NT2/D1 (cell line): ENCODE measurements at regions not wholly inside any gene's neighbourhood (a gene's known extent, or its start where the extent isn't known, plus 50 kb on each side); places are given as distances from the start of the nearest gene placed in this dataset.

ENCODE experiments used
- DNase-seq: peaks from one replicate; pipeline ENCODE4 v3.0.0-alpha.2; 2011; ENCODE audit warnings: low read depth, low spot score
- H3K27me3 ChIP-seq: 2 replicates; pipeline ENCODE4 v1.6.0; 2011; ENCODE audit warnings: mild to moderate bottlenecking; ENCODE audit not compliant: insufficient read length, insufficient read depth
- H3K36me3 ChIP-seq: 2 replicates; pipeline ENCODE4 v1.6.1; 2011; ENCODE audit warnings: mild to moderate bottlenecking, low read length, mixed read lengths; ENCODE audit not compliant: insufficient read depth, insufficient read length
- H3K4me1 ChIP-seq: 2 replicates; pipeline ENCODE4 v1.5.1; 2011; ENCODE audit not compliant: insufficient read depth, insufficient read length
- H3K4me3 ChIP-seq: 2 replicates; pipeline ENCODE4 v1.5.1; 2011; ENCODE audit warnings: low read depth; ENCODE audit not compliant: insufficient read length
- H3K9ac ChIP-seq: 2 replicates; pipeline ENCODE4 v1.6.0; 2011; ENCODE audit warnings: low read depth; ENCODE audit not compliant: insufficient read length
- H3K9me3 ChIP-seq: 2 replicates; pipeline ENCODE4 v1.5.1; 2011; ENCODE audit warnings: mild to moderate bottlenecking, low read length; ENCODE audit not compliant: insufficient read depth
- SUZ12 ChIP-seq: IDR thresholded peaks from 2 replicates; pipeline ENCODE4 v1.6.1; 2011; ENCODE audit not compliant: insufficient read length, insufficient read depth; ENCODE audit errors: extremely low read depth
- YY1 ChIP-seq: IDR thresholded peaks from 2 replicates; pipeline ENCODE4 v1.6.1; 2011; ENCODE audit not compliant: insufficient read length, insufficient read depth
- ZNF274 ChIP-seq: IDR thresholded peaks from 2 replicates; pipeline ENCODE4 v1.6.1; 2011; ENCODE audit warnings: mild to moderate bottlenecking, low read depth, low read length

DNA sequence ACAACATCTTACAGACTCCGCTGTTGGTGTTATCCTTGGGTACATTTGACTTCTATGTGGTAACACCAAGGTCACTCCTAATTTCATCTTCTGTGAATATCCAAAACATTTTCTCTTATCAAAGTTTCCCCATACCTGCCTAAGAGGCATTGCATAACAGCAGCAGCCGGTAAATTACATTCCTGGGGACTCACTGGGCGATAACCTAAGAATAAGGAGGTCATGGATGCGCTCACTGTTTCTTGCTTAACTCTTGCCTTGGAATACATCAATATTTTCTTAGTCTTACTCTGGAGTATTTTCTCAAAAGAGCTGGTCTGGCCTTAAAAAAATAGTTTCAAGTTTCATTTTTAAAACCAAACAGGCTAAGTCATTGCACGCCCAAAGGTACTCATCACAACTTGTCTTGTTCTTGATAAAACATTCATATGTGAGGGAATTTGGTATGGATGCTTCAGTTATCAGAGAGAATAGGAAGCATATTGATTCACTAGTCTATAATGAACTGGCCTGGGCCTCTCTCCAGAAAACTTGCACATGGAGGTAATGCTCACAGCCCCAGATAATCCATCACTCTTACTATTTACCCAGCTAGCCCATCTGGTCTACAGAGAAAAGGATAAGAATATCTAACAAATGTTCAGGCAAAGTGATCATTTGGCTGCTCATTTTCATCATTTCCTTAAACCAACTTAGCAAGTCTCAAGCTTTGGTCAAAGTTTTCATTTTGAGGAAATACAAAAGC is 235.0 kb upstream of the ERCC4 start:
- no peak for DNase-seq
- Histone ChIP-seq H3K4me3 (no peak overlapping the region), H3K9ac (no peak overlapping the region), H3K36me3 (no peaks in the 10 kb centered on the region), H3K27me3 (no peaks in the 10 kb centered on the region), H3K9me3 (no peaks in the 10 kb centered on the region), H3K4me1 (no peaks in the 10 kb centered on the region)
- TF ChIP-seq ZNF274 (no peak), YY1 (no peak), SUZ12 (no peak)

DNA sequence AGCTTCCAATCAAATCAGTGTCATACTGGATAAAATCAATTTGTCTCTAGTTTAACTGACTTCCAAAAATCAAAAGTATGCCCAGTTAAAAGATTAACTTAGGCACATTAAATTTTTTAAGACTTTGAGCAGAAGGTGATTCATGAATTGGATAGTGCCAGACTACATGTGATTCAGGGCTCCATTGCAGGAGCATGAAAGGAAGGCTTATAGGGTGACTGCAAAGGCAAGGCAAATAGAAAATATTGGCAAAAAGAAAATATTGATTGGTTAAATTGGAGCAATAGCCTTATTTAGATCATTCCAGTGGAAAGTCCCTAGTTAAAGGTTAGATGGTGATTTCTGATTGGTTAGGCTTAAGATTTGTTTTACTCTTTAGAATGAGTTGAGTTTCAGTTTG is 223.9 kb upstream of the ERCC4 start:
- Histone ChIP-seq H3K4me1 (no peaks in the 10 kb centered on the region), H3K4me3 (no peak overlapping the region), H3K27me3 (no peaks in the 10 kb centered on the region), H3K36me3 (no peaks in the 10 kb centered on the region), H3K9ac (no peak overlapping the region), H3K9me3 (peaks cover 56% of the 10 kb centered on the region)
- no peak for TF ChIP-seq ZNF274
- TF ChIP-seq SUZ12: no peak
- TF ChIP-seq YY1: no peak
- DNase-seq: no peak

DNA sequence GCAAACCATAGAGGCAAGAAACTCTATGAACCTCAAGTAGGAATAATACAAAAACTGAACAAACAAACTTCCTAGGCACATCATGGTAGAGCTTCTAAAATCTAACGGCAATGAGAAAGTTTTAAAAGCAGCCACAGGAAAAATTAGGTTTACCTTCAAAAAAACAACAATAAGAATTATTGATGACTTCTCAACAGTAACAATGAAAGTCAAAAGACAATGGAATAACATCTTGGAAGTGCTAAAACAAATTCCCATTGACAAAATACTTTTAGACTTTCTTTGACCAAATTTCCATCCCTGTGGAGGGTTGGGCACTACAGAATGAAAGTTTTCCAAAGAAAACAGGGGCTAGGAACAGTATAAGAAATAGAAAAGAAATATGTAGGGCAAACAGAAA is 222.9 kb upstream of the ERCC4 start:
- Histone ChIP-seq H3K9me3 (peaks cover 55% of the 10 kb centered on the region), H3K4me1 (no peaks in the 10 kb centered on the region), H3K4me3 (no peak overlapping the region), H3K36me3 (no peaks in the 10 kb centered on the region), H3K9ac (no peak overlapping the region), H3K27me3 (no peaks in the 10 kb centered on the region)
- no peak for TF ChIP-seq ZNF274
- no peak for TF ChIP-seq YY1
- TF ChIP-seq SUZ12: no peak
- no peak for DNase-seq

DNA sequence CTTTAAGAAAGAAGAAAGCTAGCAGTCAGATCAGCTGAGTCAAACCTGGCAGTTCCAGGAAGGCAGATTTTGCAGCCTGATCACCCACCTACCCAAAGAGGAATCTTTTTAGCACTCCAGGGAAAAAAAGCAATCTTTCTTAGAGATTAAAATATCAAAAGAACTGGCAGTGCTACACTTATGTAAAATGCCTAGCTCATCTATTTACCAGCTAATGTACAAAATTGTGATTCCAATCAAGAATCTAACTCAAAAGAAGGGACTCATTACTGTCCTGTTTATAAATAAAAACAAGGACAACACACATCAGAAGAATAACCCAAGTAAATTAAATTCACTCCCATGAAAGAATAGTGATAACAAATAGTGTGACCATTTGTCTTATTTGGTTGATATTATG is 222.4 kb upstream of the ERCC4 start:
- no peaks in the 10 kb centered on the region for H3K36me3 ChIP-seq
- peaks cover 49% of the 10 kb centered on the region for H3K9me3 ChIP-seq
- H3K4me3 ChIP-seq: no peak overlapping the region
- H3K4me1 ChIP-seq: no peaks in the 10 kb centered on the region
- TF ChIP-seq YY1 (no peak), ZNF274 (no peak), SUZ12 (no peak)
- no peak overlapping the region for H3K9ac ChIP-seq
- DNase-seq: no peak
- H3K27me3 ChIP-seq: no peaks in the 10 kb centered on the region

DNA sequence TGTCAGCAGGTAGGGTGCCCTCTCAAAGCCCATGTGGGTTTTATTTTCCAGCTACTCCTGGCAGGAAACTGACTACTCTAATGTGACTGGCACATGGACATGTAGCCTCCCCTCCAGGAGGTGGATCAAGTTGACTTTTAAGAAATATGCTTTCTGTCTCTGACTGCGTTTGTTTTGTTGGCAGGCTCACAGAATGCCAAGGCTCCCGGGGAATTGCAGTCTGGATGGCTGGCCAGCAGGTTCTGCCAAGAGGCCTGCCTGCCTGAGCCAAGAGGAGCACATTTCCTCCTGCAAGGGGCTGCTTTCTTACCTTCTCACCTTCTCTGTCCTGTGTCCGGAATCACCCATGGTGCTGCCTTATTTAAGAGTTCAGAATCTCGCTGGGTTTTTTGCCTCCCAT is 217.3 kb upstream of the ERCC4 start:
- H3K36me3 ChIP-seq: no peaks in the 10 kb centered on the region
- peaks cover 11% of the 10 kb centered on the region for H3K9me3 ChIP-seq
- no peak overlapping the region for H3K4me3 ChIP-seq
- no peaks in the 10 kb centered on the region for H3K4me1 ChIP-seq
- no peak overlapping the region for H3K9ac ChIP-seq
- no peaks in the 10 kb centered on the region for H3K27me3 ChIP-seq
- no peak for TF ChIP-seq YY1
- no peak for TF ChIP-seq ZNF274
- TF ChIP-seq SUZ12: no peak
- DNase-seq: no peak

DNA sequence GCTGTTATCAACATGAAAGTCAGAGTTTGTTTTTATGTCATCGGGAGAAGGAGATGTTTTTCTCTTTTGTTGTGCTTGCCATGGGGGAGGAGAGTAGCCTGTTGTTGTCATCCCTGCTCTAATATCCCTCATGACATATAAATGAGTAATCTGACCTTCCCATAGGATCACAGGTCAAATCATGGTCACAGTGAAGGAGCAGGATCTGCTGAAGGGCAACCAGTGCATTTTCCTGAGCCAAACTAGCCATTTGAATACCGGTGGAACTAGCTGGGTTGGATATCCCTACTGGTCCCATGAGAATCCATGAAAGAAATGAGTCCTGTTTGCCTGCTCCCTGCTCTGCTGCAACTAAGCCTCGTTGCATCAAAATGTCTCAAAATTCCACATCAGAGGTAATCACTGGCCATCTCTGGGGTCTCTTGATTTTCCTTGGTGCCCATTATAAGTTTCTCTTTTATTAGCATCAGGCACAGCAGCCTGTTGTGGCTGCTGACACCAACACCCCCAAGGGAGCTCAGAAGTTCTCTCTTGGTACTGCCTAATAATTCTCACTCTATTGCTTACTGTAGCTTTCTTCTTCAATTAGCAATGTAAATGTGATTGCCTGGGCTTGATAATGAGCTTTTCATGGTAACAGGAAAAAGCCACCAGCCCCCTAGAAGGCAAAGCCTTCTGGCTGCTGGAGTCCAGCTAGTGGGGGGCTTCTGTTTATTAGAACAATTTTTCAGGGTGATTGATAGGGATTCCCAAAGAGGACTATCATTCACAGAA is 211.4 kb upstream of the ERCC4 start:
- TF ChIP-seq ZNF274 (no peak), YY1 (no peak), SUZ12 (no peak)
- no peak overlapping the region for H3K9ac ChIP-seq
- no peaks in the 10 kb centered on the region for H3K27me3 ChIP-seq
- H3K36me3 ChIP-seq: no peaks in the 10 kb centered on the region
- DNase-seq: no peak
- H3K4me1 ChIP-seq: peaks cover 5% of the 10 kb centered on the region
- H3K4me3 ChIP-seq: no peak overlapping the region
- no peaks in the 10 kb centered on the region for H3K9me3 ChIP-seq

DNA sequence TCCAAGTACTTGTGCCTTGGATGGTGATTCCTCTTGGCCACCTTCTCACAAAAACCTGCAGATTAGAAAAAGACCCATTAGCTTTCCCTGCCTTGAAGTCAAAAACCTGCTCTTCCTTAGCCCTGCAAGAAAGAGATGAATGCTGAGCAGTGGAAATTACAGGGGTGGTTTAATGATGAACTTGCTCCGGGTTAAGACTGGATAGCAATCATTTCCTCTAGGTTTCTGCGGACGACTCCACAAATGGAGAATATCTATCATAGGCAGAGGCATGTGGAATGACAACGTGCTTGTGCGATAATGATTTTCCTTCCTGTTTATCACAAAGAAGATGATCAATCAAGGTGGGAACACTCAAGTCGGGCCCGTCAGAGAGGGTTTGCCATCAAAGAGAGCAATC is 201.2 kb upstream of the ERCC4 start:
- H3K36me3 ChIP-seq: no peaks in the 10 kb centered on the region
- no peaks in the 10 kb centered on the region for H3K27me3 ChIP-seq
- no peak for TF ChIP-seq SUZ12
- no peak for TF ChIP-seq YY1
- TF ChIP-seq ZNF274: no peak
- H3K4me3 ChIP-seq: no peak overlapping the region
- no peak for DNase-seq
- no peak overlapping the region for H3K9ac ChIP-seq
- H3K9me3 ChIP-seq: no peaks in the 10 kb centered on the region
- no peaks in the 10 kb centered on the region for H3K4me1 ChIP-seq
